DOHH2 (cell line): ENCODE measurements at regions not wholly inside any gene's neighbourhood (a gene's known extent, or its start where the extent isn't known, plus 50 kb on each side); places are given as distances from the start of the nearest gene placed in this dataset.
"Not testable (repeated sequence)": the region's sequence is repeated elsewhere in the genome, so short reads cannot be mapped to it uniquely, and the experiment has no call there.

Experiments used
- H3F3A ChIP-seq: fragments of 200-600 bp; sonication (generic), shearing (Covaris generic); 2 replicates; pipeline ENCODE4 v1.6.0; 2016; ENCODE audit warnings: antibody characterized with exemption, mild to moderate bottlenecking; ENCODE audit not compliant: control insufficient read depth, insufficient read depth
- H3K27ac ChIP-seq: fragments of 200-600 bp; sonication (generic); 2 replicates; pipeline ENCODE4 v1.5.1; 2014; ENCODE audit warnings: low read depth, mild to moderate bottlenecking, low read length, moderate library complexity
- H3K27me3 ChIP-seq: fragments of 200-600 bp; sonication (generic); 2 replicates; pipeline ENCODE4 v1.6.1; 2014; ENCODE audit warnings: mild to moderate bottlenecking, low read length, mixed read lengths; ENCODE audit not compliant: control insufficient read depth
- H3K36me3 ChIP-seq: fragments of 200-600 bp; sonication (generic); 2 replicates; pipeline ENCODE4 v1.6.1; 2014; ENCODE audit warnings: mild to moderate bottlenecking, low read length, moderate library complexity, mixed read lengths; ENCODE audit not compliant: control insufficient read depth
- H3K4me1 ChIP-seq: fragments of 200-600 bp; sonication (generic); 2 replicates; pipeline ENCODE4 v1.6.1; 2014; ENCODE audit warnings: mild to moderate bottlenecking, low read length, mixed read lengths; ENCODE audit not compliant: control insufficient read depth
- H3K4me2 ChIP-seq: fragments of 200-600 bp; sonication (generic); 2 replicates; pipeline ENCODE4 v1.6.0; 2014; ENCODE audit warnings: mild to moderate bottlenecking, low read length, moderate library complexity
- H3K4me3 ChIP-seq: fragments of 200-600 bp; sonication (generic); 2 replicates; pipeline ENCODE4 v1.5.1; 2014; ENCODE audit warnings: mild to moderate bottlenecking, low read length, mixed read lengths
- H3K79me2 ChIP-seq: fragments of 200-600 bp; sonication (generic); 2 replicates; pipeline ENCODE4 v1.6.1; 2014; ENCODE audit warnings: mild to moderate bottlenecking, low read length, mixed read lengths; ENCODE audit not compliant: control insufficient read depth
- H3K9me2 ChIP-seq: fragments of 200-600 bp; sonication (generic); replicated peaks from 2 replicates; pipeline ENCODE4 v1.6.1; 2014; ENCODE audit warnings: mild to moderate bottlenecking, low read length, mixed read lengths; ENCODE audit not compliant: control insufficient read depth
- H3K9me3 ChIP-seq: fragments of 200-600 bp; sonication (generic); 2 replicates; pipeline ENCODE4 v1.6.1; 2014; ENCODE audit warnings: antibody characterized with exemption, low read length, mixed read lengths; ENCODE audit not compliant: control insufficient read depth, insufficient read depth
- H4K20me1 ChIP-seq: fragments of 200-600 bp; sonication (generic); 2 replicates; pipeline ENCODE4 v1.6.0; 2014; ENCODE audit warnings: low read depth, mild to moderate bottlenecking, antibody characterized with exemption, low read length, moderate library complexity; ENCODE audit not compliant: control insufficient read depth, insufficient read depth
- CTCF ChIP-seq: fragments of 200-600 bp; sonication (generic); IDR thresholded peaks from one replicate; pipeline ENCODE4 v1.5.1; 2014; ENCODE audit warnings: antibody characterized with exemption, mild to moderate bottlenecking, low read depth, low read length; ENCODE audit not compliant: poor library complexity, severe bottlenecking
- EZH2phosphoT487 ChIP-seq: fragments of 200-600 bp; sonication (generic); IDR thresholded peaks from 2 replicates; pipeline ENCODE4 v1.6.1; 2017; ENCODE audit warnings: borderline replicate concordance, mild to moderate bottlenecking, antibody characterized with exemption, low read length, moderate library complexity, mixed read lengths

- Histone ChIP-seq H3K27ac (no peak overlapping the region), H3K36me3 (no peaks in the 10 kb centered on the region), H3K4me3 (no peak overlapping the region), H3K9me2 (no peaks in the 10 kb centered on the region), H3K27me3 (no peaks in the 10 kb centered on the region), H4K20me1 (no peaks in the 10 kb centered on the region), H3K4me1 (peaks cover 8% of the 10 kb centered on the region), H3K9me3 (no peaks in the 10 kb centered on the region), H3K4me2 (no peak overlapping the region), H3F3A (no peaks in the 10 kb centered on the region), H3K79me2 (no peaks in the 10 kb centered on the region)
- no peak for TF ChIP-seq CTCF
- no peak for TF ChIP-seq EZH2phosphoT487
These were observed 225.8 kb downstream of the MAT2B start for GRCh38 chr5:163731256-163731655.

- H3K9me3 ChIP-seq = no peaks in the 10 kb centered on the region
- H3K79me2 ChIP-seq = no peaks in the 10 kb centered on the region
- no peaks in the 10 kb centered on the region for H4K20me1 ChIP-seq
- no peak overlapping the region for H3K27ac ChIP-seq
- H3K4me2 ChIP-seq = no peak overlapping the region
- H3K27me3 ChIP-seq = no peaks in the 10 kb centered on the region
- no peaks in the 10 kb centered on the region for H3K9me2 ChIP-seq
- no peak for TF ChIP-seq CTCF
- no peaks in the 10 kb centered on the region for H3K4me1 ChIP-seq
- no peak overlapping the region for H3K4me3 ChIP-seq
- no peaks in the 10 kb centered on the region for H3K36me3 ChIP-seq
- no peaks in the 10 kb centered on the region for H3F3A ChIP-seq
These were observed 229.7 kb downstream of the MAT2B start for GRCh38 chr5:163735069-163735468.

- H3F3A ChIP-seq = no peaks in the 10 kb centered on the region
- no peak overlapping the region for H3K27ac ChIP-seq
- H3K4me1 ChIP-seq = no peaks in the 10 kb centered on the region
- H3K9me2 ChIP-seq = no peaks in the 10 kb centered on the region
- TF ChIP-seq CTCF (no peak), EZH2phosphoT487 (no peak)
- H3K4me3 ChIP-seq = no peak overlapping the region
- no peaks in the 10 kb centered on the region for H3K9me3 ChIP-seq
- H3K79me2 ChIP-seq = no peaks in the 10 kb centered on the region
- H3K4me2 ChIP-seq = no peak overlapping the region
- H3K27me3 ChIP-seq = no peaks in the 10 kb centered on the region
- no peaks in the 10 kb centered on the region for H3K36me3 ChIP-seq
- H4K20me1 ChIP-seq = no peaks in the 10 kb centered on the region
These were observed 242.2 kb downstream of the MAT2B start for GRCh38 chr5:163747586-163747985.

- Histone ChIP-seq H3K4me2 (no peak overlapping the region), H3F3A (no peaks in the 10 kb centered on the region), H3K4me1 (no peaks in the 10 kb centered on the region), H3K79me2 (no peaks in the 10 kb centered on the region), H4K20me1 (no peaks in the 10 kb centered on the region), H3K9me2 (no peaks in the 10 kb centered on the region), H3K27ac (no peak overlapping the region), H3K27me3 (no peaks in the 10 kb centered on the region), H3K9me3 (no peaks in the 10 kb centered on the region), H3K36me3 (no peaks in the 10 kb centered on the region), H3K4me3 (no peak overlapping the region)
- TF ChIP-seq EZH2phosphoT487 (no peak), CTCF (no peak)
These were observed 243.5 kb downstream of the MAT2B start for GRCh38 chr5:163748934-163749333.

- not testable (repeated sequence) for H3K36me3 ChIP-seq, H3K4me2 ChIP-seq, H3K27me3 ChIP-seq, H3K9me3 ChIP-seq, H3K79me2 ChIP-seq, H3K4me1 ChIP-seq, H3K27ac ChIP-seq, H3K9me2 ChIP-seq, H4K20me1 ChIP-seq, H3K4me3 ChIP-seq, H3F3A ChIP-seq
These were observed 245.0 kb downstream of the MAT2B start for GRCh38 chr5:163750415-163750814.
